ENCODE measurements at regions not wholly inside any gene's neighbourhood (a gene's known extent, or its start where the extent isn't known, plus 50 kb on each side); places are given as distances from the start of the nearest gene placed in this dataset.

DNA sequence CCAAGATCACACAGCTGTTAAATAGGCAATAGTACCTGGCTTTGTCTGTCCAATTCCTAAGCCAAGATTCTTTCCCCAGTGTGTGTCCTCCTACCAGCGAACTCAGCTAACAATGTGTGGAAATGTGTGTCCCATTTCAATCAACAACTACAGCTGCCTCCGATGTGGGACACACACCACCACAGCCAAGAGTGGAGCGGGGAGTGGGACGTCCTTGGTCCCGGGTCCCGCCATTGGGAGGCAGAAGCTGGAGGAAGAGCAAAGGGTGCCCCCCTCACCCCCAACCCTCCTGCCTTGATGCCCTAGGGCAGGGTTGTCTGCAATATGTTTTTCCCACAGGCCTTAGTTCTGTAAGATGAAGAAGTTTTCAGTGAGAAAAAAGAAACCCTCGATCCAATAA lies 265.4 kb upstream of the RAB4A start:
- TF ChIP-seq, protein P1, sequence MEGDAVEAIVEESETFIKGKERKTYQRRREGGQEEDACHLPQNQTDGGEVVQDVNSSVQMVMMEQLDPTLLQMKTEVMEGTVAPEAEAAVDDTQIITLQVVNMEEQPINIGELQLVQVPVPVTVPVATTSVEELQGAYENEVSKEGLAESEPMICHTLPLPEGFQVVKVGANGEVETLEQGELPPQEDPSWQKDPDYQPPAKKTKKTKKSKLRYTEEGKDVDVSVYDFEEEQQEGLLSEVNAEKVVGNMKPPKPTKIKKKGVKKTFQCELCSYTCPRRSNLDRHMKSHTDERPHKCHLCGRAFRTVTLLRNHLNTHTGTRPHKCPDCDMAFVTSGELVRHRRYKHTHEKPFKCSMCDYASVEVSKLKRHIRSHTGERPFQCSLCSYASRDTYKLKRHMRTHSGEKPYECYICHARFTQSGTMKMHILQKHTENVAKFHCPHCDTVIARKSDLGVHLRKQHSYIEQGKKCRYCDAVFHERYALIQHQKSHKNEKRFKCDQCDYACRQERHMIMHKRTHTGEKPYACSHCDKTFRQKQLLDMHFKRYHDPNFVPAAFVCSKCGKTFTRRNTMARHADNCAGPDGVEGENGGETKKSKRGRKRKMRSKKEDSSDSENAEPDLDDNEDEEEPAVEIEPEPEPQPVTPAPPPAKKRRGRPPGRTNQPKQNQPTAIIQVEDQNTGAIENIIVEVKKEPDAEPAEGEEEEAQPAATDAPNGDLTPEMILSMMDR (conservative IDR thresholded peaks at IDR 0.05): no peak
- no peak for TF ChIP-seq EZH2 (IDR thresholded peaks at IDR 0.05; ENCODE audit: low read depth)

All from PC-9 (cell line).